ENCODE measurements at regions not wholly inside any gene's neighbourhood (a gene's known extent, or its start where the extent isn't known, plus 50 kb on each side); places are given as distances from the start of the nearest gene placed in this dataset.

GRCh38 chr17:54418467-54418866, 482.2 kb upstream of the TOM1L1 start:
- TF ChIP-seq CTCF (IDR thresholded peaks at IDR 0.05) (no peak), POLR2A (IDR thresholded peaks at IDR 0.05) (no peak)

Data from esophagus squamous epithelium (tissue), 4 donors.